Progenitor cell of endocrine pancreas (in vitro differentiated cells): ENCODE measurements at regions not wholly inside any gene's neighbourhood (a gene's known extent, or its start where the extent isn't known, plus 50 kb on each side); places are given as distances from the start of the nearest gene placed in this dataset.

Experiments used
- DNase-seq: peaks from one replicate; pipeline ENCODE4 v3.0.0; 2021; ENCODE audit warnings: low spot score; ENCODE audit not compliant: unreplicated experiment
- H3K27ac Mint-ChIP-seq: 2 replicates; pipeline ENCODE4 v1.8.0; 2021; ENCODE audit warnings: mild to moderate bottlenecking, moderate library complexity, mixed read lengths
- H3K27me3 Mint-ChIP-seq: 2 replicates; pipeline ENCODE4 v1.8.0; 2021; ENCODE audit warnings: mixed read lengths
- H3K36me3 Mint-ChIP-seq: 2 replicates; pipeline ENCODE4 v1.8.0; 2022; ENCODE audit warnings: mixed read lengths; ENCODE audit not compliant: insufficient read depth
- H3K4me1 Mint-ChIP-seq: 2 replicates; pipeline ENCODE4 v1.8.0; 2021; ENCODE audit warnings: low read depth, mixed read lengths
- H3K4me3 Mint-ChIP-seq: 2 replicates; pipeline ENCODE4 v1.8.0; 2021; ENCODE audit warnings: low read depth, mild to moderate bottlenecking, moderate library complexity, mixed read lengths
- H3K9me3 Mint-ChIP-seq: 2 replicates; pipeline ENCODE4 v1.8.0; 2021; ENCODE audit warnings: low read depth, mixed read lengths
- CTCF ChIP-seq: fragments of 200-600 bp; sonication (generic); IDR thresholded peaks from one replicate; pipeline ENCODE4 v1.5.0; 2021; ENCODE audit warnings: antibody characterized with exemption, mild to moderate bottlenecking; ENCODE audit not compliant: unreplicated experiment

GRCh38 chr7:20931739-20932138 is 145.1 kb upstream of the SP8 start:
- Mint-ChIP-seq H3K27me3 (no peaks in the 10 kb centered on the region), H3K36me3 (peaks cover 1% of the 10 kb centered on the region), H3K9me3 (peaks cover 3% of the 10 kb centered on the region), H3K27ac (no peak overlapping the region), H3K4me1 (peaks cover 14% of the 10 kb centered on the region), H3K4me3 (no peak overlapping the region)
- DNase-seq: no peak
- no peak for TF ChIP-seq CTCF

- DNase-seq: no peak
- H3K4me3 Mint-ChIP-seq: no peak overlapping the region
- H3K27me3 Mint-ChIP-seq: no peaks in the 10 kb centered on the region
- no peak overlapping the region for H3K27ac Mint-ChIP-seq
- H3K4me1 Mint-ChIP-seq: peaks cover 14% of the 10 kb centered on the region
- no peak for TF ChIP-seq CTCF
- H3K36me3 Mint-ChIP-seq: no peaks in the 10 kb centered on the region
- H3K9me3 Mint-ChIP-seq: no peaks in the 10 kb centered on the region
These were observed 146.3 kb upstream of the SP8 start for GRCh38 chr7:20932785-20933527.

- H3K9me3 Mint-ChIP-seq: peaks cover 15% of the 10 kb centered on the region
- H3K27ac Mint-ChIP-seq: no peak overlapping the region
- no peak for TF ChIP-seq CTCF
- peaks cover 2% of the 10 kb centered on the region for H3K36me3 Mint-ChIP-seq
- no peaks in the 10 kb centered on the region for H3K27me3 Mint-ChIP-seq
- no peak for DNase-seq
- no peak overlapping the region for H3K4me3 Mint-ChIP-seq
- no peaks in the 10 kb centered on the region for H3K4me1 Mint-ChIP-seq
These were observed 158.8 kb upstream of the SP8 start for GRCh38 chr7:20945451-20945850.

GRCh38 chr7:20952916-20953315 is 166.2 kb upstream of the SP8 start:
- Mint-ChIP-seq H3K4me3 (no peak overlapping the region), H3K27me3 (no peaks in the 10 kb centered on the region), H3K36me3 (no peaks in the 10 kb centered on the region), H3K27ac (no peak overlapping the region), H3K4me1 (no peaks in the 10 kb centered on the region), H3K9me3 (peaks cover 7% of the 10 kb centered on the region)
- no peak for TF ChIP-seq CTCF
- no peak for DNase-seq

- peaks cover 9% of the 10 kb centered on the region for H3K4me1 Mint-ChIP-seq
- no peak overlapping the region for H3K4me3 Mint-ChIP-seq
- no peak overlapping the region for H3K27ac Mint-ChIP-seq
- no peak for TF ChIP-seq CTCF
- H3K27me3 Mint-ChIP-seq: no peaks in the 10 kb centered on the region
- DNase-seq: no peak
- H3K9me3 Mint-ChIP-seq: no peaks in the 10 kb centered on the region
- no peaks in the 10 kb centered on the region for H3K36me3 Mint-ChIP-seq
These were observed 168.3 kb upstream of the SP8 start for GRCh38 chr7:20954711-20955619.
